GM12878 (cell line): ENCODE measurements at regions not wholly inside any gene's neighbourhood (a gene's known extent, or its start where the extent isn't known, plus 50 kb on each side); places are given as distances from the start of the nearest gene placed in this dataset.

Experiments
- BACH1 ChIP-seq: fragments of 450-650 bp; IDR thresholded peaks from 2 replicates; pipeline ENCODE4 v1.6.1; 2017; ENCODE audit warnings: mild to moderate bottlenecking, borderline replicate concordance
- FOS ChIP-seq: IDR thresholded peaks from 3 replicates; pipeline ENCODE4 v1.6.1; 2011; ENCODE audit warnings: borderline replicate concordance; ENCODE audit not compliant: insufficient read length; ENCODE audit errors: extremely low read depth
- HDAC6 ChIP-seq: fragments of 200-600 bp; sonication (generic); IDR thresholded peaks from one replicate; pipeline ENCODE4 v1.8.0; 2017; ENCODE audit warnings: antibody characterized with exemption; ENCODE audit not compliant: unreplicated experiment
- NR2C1 ChIP-seq: fragments of 450-650 bp; IDR thresholded peaks from 2 replicates; pipeline ENCODE4 v1.6.1; 2017; ENCODE audit warnings: antibody characterized with exemption, mild to moderate bottlenecking, moderate library complexity
- RUNX3 ChIP-seq: IDR thresholded peaks from 2 replicates; pipeline ENCODE4 v1.6.1; 2012; ENCODE audit warnings: low read length, inconsistent platforms
- ZNF24 ChIP-seq: fragments of 450-650 bp; IDR thresholded peaks from 2 replicates; pipeline ENCODE4 v1.6.1; 2017; ENCODE audit warnings: antibody characterized with exemption, mild to moderate bottlenecking
- ZSCAN29 ChIP-seq: fragments of 450-650 bp; IDR thresholded peaks from 2 replicates; pipeline ENCODE4 v1.6.1; 2017; ENCODE audit warnings: mild to moderate bottlenecking, moderate library complexity
- TF ChIP-seq, protein P1 (sequence below): IDR thresholded peaks from 2 replicates; pipeline ENCODE4 v1.6.1; 2012; ENCODE audit warnings: low read depth, low read length, improper control_type of control experiment
- TF ChIP-seq, protein P2 (sequence below): IDR thresholded peaks from 2 replicates; pipeline ENCODE4 v1.6.1; 2012; ENCODE audit warnings: improper control_type of control experiment, low read depth, low read length; ENCODE audit not compliant: insufficient replicate concordance
- TF ChIP-seq, protein P3 (sequence below): fragments of 450-650 bp; IDR thresholded peaks from 2 replicates; pipeline ENCODE4 v1.6.1; 2017; ENCODE audit warnings: mild to moderate bottlenecking, low read depth, inconsistent platforms; ENCODE audit not compliant: poor library complexity, severe bottlenecking

DNA sequence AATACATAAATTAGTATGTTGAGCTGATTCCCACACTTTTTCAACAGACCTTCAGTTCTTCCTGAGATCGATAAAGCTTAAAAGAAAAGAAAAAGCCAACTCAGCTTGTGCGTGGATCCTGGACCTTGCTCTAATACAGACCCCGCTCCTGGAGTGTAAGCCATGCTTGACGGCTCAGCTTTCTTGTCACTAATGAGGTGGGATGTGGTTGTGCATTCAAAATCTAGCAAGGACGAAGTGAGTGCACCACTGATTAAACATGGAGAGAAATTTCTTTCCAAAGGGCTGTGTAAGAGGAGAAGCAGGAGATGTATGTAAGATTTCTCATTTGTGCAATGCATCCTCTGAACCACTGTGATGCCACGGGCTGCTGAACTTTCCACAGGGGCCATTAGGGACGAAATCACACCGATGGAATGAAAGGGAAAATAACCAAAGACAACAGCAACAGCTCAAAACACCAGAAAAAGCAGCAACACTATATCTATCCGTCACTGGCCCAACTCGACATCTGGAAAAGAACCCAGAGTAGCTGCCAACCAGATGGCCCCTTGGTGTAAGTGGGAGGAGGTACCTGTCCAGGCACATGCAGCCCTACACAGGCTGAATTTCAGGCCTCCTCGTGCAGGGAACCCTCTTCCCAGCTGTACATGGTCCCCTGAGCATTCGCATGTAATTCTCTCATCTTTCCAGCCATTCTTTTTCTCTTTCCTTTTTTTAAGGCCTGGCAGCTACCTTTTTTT is 178.9 kb downstream of the SREK1 start (continued):
- TF ChIP-seq, protein P1, sequence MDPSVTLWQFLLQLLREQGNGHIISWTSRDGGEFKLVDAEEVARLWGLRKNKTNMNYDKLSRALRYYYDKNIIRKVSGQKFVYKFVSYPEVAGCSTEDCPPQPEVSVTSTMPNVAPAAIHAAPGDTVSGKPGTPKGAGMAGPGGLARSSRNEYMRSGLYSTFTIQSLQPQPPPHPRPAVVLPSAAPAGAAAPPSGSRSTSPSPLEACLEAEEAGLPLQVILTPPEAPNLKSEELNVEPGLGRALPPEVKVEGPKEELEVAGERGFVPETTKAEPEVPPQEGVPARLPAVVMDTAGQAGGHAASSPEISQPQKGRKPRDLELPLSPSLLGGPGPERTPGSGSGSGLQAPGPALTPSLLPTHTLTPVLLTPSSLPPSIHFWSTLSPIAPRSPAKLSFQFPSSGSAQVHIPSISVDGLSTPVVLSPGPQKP: no peak
- TF ChIP-seq, protein P2, sequence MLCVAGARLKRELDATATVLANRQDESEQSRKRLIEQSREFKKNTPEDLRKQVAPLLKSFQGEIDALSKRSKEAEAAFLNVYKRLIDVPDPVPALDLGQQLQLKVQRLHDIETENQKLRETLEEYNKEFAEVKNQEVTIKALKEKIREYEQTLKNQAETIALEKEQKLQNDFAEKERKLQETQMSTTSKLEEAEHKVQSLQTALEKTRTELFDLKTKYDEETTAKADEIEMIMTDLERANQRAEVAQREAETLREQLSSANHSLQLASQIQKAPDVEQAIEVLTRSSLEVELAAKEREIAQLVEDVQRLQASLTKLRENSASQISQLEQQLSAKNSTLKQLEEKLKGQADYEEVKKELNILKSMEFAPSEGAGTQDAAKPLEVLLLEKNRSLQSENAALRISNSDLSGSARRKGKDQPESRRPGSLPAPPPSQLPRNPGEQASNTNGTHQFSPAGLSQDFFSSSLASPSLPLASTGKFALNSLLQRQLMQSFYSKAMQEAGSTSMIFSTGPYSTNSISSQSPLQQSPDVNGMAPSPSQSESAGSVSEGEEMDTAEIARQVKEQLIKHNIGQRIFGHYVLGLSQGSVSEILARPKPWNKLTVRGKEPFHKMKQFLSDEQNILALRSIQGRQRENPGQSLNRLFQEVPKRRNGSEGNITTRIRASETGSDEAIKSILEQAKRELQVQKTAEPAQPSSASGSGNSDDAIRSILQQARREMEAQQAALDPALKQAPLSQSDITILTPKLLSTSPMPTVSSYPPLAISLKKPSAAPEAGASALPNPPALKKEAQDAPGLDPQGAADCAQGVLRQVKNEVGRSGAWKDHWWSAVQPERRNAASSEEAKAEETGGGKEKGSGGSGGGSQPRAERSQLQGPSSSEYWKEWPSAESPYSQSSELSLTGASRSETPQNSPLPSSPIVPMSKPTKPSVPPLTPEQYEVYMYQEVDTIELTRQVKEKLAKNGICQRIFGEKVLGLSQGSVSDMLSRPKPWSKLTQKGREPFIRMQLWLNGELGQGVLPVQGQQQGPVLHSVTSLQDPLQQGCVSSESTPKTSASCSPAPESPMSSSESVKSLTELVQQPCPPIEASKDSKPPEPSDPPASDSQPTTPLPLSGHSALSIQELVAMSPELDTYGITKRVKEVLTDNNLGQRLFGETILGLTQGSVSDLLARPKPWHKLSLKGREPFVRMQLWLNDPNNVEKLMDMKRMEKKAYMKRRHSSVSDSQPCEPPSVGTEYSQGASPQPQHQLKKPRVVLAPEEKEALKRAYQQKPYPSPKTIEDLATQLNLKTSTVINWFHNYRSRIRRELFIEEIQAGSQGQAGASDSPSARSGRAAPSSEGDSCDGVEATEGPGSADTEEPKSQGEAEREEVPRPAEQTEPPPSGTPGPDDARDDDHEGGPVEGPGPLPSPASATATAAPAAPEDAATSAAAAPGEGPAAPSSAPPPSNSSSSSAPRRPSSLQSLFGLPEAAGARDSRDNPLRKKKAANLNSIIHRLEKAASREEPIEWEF: no peak
- TF ChIP-seq HDAC6: no peak
- no peak for TF ChIP-seq FOS
- no peak for TF ChIP-seq RUNX3
- TF ChIP-seq ZNF24: no peak
- TF ChIP-seq, protein P3, sequence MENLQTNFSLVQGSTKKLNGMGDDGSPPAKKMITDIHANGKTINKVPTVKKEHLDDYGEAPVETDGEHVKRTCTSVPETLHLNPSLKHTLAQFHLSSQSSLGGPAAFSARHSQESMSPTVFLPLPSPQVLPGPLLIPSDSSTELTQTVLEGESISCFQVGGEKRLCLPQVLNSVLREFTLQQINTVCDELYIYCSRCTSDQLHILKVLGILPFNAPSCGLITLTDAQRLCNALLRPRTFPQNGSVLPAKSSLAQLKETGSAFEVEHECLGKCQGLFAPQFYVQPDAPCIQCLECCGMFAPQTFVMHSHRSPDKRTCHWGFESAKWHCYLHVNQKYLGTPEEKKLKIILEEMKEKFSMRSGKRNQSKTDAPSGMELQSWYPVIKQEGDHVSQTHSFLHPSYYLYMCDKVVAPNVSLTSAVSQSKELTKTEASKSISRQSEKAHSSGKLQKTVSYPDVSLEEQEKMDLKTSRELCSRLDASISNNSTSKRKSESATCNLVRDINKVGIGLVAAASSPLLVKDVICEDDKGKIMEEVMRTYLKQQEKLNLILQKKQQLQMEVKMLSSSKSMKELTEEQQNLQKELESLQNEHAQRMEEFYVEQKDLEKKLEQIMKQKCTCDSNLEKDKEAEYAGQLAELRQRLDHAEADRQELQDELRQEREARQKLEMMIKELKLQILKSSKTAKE: no peak
- no peak for TF ChIP-seq NR2C1
- no peak for TF ChIP-seq ZSCAN29
- no peak for TF ChIP-seq BACH1
